Gastrocnemius medialis (tissue), 4 donors: ENCODE measurements at regions not wholly inside any gene's neighbourhood (a gene's known extent, or its start where the extent isn't known, plus 50 kb on each side); places are given as distances from the start of the nearest gene placed in this dataset.

ENCODE experiments used
- CTCF ChIP-seq, 5 experiments: fragments of 450-650 bp in 3 of 5; fragments of 200-600 bp in 2 of 5; sonication (generic) in 2 of 5; IDR thresholded peaks in 4 of 5; conservative IDR thresholded peaks in 1 of 5; 1 replicate in 4 of 5; 2 replicates in 1 of 5; pipeline ENCODE4 v1.5.1; 2016 to 2019; ENCODE audit warnings: antibody characterized with exemption in 5 of 5, mild to moderate bottlenecking in 3 of 5, moderate library complexity in 3 of 5
- POLR2A ChIP-seq, 2 donors: fragments of 450-650 bp; IDR thresholded peaks; one replicate each; pipeline ENCODE4 v1.6.1; 2017; ENCODE audit warnings: antibody characterized with exemption in 2 of 2, mild to moderate bottlenecking in 2 of 2, moderate library complexity in 2 of 2

- TF ChIP-seq POLR2A (IDR thresholded peaks at IDR 0.05) (no peak), CTCF (IDR thresholded peaks at IDR 0.05 in 4 of 5, conservative IDR thresholded peaks at IDR 0.05 in 1 of 5) (no peak)
These were observed 772.9 kb downstream of the DIPK2A start for GRCh38 chr3:144744473-144744872.
